ENCODE measurements at regions not wholly inside any gene's neighbourhood (a gene's known extent, or its start where the extent isn't known, plus 50 kb on each side); places are given as distances from the start of the nearest gene placed in this dataset.

DNA sequence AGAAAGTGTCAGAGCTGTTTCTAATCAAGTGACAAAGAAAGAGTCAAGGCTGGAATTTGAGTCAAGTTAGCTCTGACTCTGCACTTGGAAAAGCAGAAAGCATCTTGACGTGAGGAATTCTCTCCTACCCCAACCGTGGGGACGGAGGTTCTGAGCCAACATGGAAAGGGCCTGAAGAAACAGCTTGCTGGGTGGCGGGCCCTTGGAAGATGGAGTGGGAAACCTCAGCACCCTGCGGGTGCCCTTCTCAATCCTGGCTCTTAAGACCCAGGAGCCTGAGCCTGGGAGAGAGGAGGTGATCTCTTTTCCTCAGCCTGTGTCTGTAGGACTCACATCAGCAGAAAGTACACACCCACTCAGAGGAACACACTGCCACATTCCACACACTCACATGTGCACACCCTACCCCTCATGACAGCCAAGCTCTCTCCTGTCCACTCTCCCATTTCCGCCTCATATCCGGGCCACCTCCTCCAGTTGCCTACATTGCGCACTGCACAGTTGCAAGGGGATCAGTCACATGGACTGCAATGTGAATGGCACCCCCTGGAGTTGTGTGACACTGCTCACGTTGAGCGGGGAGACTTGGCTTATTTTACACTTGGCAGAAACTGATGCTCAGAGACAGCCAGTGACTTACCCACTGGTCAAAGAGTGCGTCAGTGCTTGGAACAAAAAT lies 101.5 kb upstream of the SLC6A6 start:
- BruUV-seq (replicated peaks) = no TSS peak
- H3K4me3 ChIP-seq (ENCODE audit: insufficient read depth, low read depth, low read length) = no peak overlapping the region

More for the DNA sequence above, 101.5 kb upstream of the SLC6A6 start:
- H3K27me3 ChIP-seq (ENCODE audit: control insufficient read depth, insufficient read depth, low read length) = peaks cover 19% of the 10 kb centered on the region
- in situ Hi-C loops (cut with MboI; ENCODE audit: low sequenced_read_pairs) (no loop called here), dilution Hi-C loops (cut with HindIII; ENCODE audit: low sequenced_read_pairs, unreplicated experiment) (no loop called here), intact Hi-C loops (cut with micrococcal nuclease) (no loop called here)
- no peak overlapping the region for H4K8ac ChIP-seq (ENCODE audit: low read depth in 2 of 2, low read length in 2 of 2)
- H2BK5ac ChIP-seq (ENCODE audit: low read depth, low read length, poor library complexity, severe bottlenecking) = no peak overlapping the region
- H4K20me1 ChIP-seq (ENCODE audit: insufficient read depth, low read length) = no peaks in the 10 kb centered on the region
- no peak overlapping the region for H3K18ac ChIP-seq (ENCODE audit: low read depth, low read length)
- no peaks in the 10 kb centered on the region for H3K9me3 ChIP-seq (ENCODE audit: control insufficient read depth, insufficient read depth, low read length)
- no peak overlapping the region for H3K27ac ChIP-seq (ENCODE audit: insufficient read depth, low read length)
- DNase-seq (no peak), ATAC-seq (ENCODE audit: low read depth) (no peak)
- H3K14ac ChIP-seq (replicated peaks; ENCODE audit: low read depth, low read length) = no peak overlapping the region
- no peak overlapping the region for H2AK9ac ChIP-seq (replicated peaks; ENCODE audit: low read depth, low read length, poor library complexity)
- no peak overlapping the region for H3K23ac ChIP-seq (ENCODE audit: low read depth, low read length)
- H2AK5ac ChIP-seq (ENCODE audit: low read depth, low read length) = no peak overlapping the region
- no peaks in the 10 kb centered on the region; the same call in 1 of the 2 replicates for H3K9me1 ChIP-seq (ENCODE audit: insufficient read depth, low read length)
- TF ChIP-seq, protein P1, sequence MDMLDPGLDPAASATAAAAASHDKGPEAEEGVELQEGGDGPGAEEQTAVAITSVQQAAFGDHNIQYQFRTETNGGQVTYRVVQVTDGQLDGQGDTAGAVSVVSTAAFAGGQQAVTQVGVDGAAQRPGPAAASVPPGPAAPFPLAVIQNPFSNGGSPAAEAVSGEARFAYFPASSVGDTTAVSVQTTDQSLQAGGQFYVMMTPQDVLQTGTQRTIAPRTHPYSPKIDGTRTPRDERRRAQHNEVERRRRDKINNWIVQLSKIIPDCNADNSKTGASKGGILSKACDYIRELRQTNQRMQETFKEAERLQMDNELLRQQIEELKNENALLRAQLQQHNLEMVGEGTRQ (IDR thresholded peaks at IDR 0.05; ENCODE audit: low read depth, low read length) = no peak
- TF ChIP-seq NFE2L2 (IDR thresholded peaks at IDR 0.05; ENCODE audit: low read depth, low read length) (no peak), BHLHE40 (IDR thresholded peaks at IDR 0.05; ENCODE audit: low read depth, low read length) (no peak), MAFK (IDR thresholded peaks at IDR 0.05; ENCODE audit: low read depth, low read length) (no peak), FOS (IDR thresholded peaks at IDR 0.05; ENCODE audit: low read depth, low read length) (no peak), SMC3 (IDR thresholded peaks at IDR 0.05; ENCODE audit: low read depth, low read length) (no peak), RFX5 (IDR thresholded peaks at IDR 0.05; ENCODE audit: low read depth, low read length) (no peak), MAZ (IDR thresholded peaks at IDR 0.05; ENCODE audit: borderline replicate concordance, low read depth, low read length) (no peak), MXI1 (IDR thresholded peaks at IDR 0.05; ENCODE audit: borderline replicate concordance, low read depth, low read length) (no peak)
- TF ChIP-seq, protein P2, sequence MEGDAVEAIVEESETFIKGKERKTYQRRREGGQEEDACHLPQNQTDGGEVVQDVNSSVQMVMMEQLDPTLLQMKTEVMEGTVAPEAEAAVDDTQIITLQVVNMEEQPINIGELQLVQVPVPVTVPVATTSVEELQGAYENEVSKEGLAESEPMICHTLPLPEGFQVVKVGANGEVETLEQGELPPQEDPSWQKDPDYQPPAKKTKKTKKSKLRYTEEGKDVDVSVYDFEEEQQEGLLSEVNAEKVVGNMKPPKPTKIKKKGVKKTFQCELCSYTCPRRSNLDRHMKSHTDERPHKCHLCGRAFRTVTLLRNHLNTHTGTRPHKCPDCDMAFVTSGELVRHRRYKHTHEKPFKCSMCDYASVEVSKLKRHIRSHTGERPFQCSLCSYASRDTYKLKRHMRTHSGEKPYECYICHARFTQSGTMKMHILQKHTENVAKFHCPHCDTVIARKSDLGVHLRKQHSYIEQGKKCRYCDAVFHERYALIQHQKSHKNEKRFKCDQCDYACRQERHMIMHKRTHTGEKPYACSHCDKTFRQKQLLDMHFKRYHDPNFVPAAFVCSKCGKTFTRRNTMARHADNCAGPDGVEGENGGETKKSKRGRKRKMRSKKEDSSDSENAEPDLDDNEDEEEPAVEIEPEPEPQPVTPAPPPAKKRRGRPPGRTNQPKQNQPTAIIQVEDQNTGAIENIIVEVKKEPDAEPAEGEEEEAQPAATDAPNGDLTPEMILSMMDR (conservative IDR thresholded peaks at IDR 0.05; ENCODE audit: low read depth, low read length) = no peak
- TF ChIP-seq, protein P3, sequence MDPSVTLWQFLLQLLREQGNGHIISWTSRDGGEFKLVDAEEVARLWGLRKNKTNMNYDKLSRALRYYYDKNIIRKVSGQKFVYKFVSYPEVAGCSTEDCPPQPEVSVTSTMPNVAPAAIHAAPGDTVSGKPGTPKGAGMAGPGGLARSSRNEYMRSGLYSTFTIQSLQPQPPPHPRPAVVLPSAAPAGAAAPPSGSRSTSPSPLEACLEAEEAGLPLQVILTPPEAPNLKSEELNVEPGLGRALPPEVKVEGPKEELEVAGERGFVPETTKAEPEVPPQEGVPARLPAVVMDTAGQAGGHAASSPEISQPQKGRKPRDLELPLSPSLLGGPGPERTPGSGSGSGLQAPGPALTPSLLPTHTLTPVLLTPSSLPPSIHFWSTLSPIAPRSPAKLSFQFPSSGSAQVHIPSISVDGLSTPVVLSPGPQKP (IDR thresholded peaks at IDR 0.05; ENCODE audit: borderline replicate concordance, low read depth, low read length) = no peak
- no peak overlapping the region for H4K5ac ChIP-seq (ENCODE audit: low read depth, low read length)
- H2BK120ac ChIP-seq (ENCODE audit: low read depth, low read length) = no peak overlapping the region
- H3K4me2 ChIP-seq (ENCODE audit: low read depth, low read length) = no peak overlapping the region
- ChIA-PET POLR2A (ENCODE audit: unreplicated experiment) (no interaction called here), CTCF (no interaction called here)
- no peak overlapping the region for H2AFZ ChIP-seq (replicated peaks; ENCODE audit: low read length, poor library complexity)
- H2BK15ac ChIP-seq (ENCODE audit: low read depth, low read length) = no peak overlapping the region
- no peak overlapping the region for H3K4ac ChIP-seq (ENCODE audit: low read depth, low read length)
- WGBS, 2 experiments (ENCODE audit: extremely low coverage in 2 of 2, insufficient read length in 1 of 2) = 50% methylated on average over 2 of the region's 11 CpGs; no CpG with 5 or more reads in 1 of the 2 experiments
- H3K36me3 ChIP-seq (ENCODE audit: control insufficient read depth, insufficient read depth, low read length) = no peaks in the 10 kb centered on the region
- H4K91ac ChIP-seq (ENCODE audit: insufficient read depth, low read depth, low read length) = 0 out of 2 replicates have a peak overlapping the region, but pooled peaks have one; percentile 6
- H2BK20ac ChIP-seq (ENCODE audit: low read depth, low read length) = no peak overlapping the region
- H3K79me1 ChIP-seq (ENCODE audit: low read depth in 1 of 2, low read length in 2 of 2) = no peaks in the 10 kb centered on the region
- H3K4me1 ChIP-seq (ENCODE audit: control insufficient read depth, insufficient read depth, low read length) = peaks cover 12% of the 10 kb centered on the region; the same call in 1 of the 2 replicates
- no peak overlapping the region for H3K9ac ChIP-seq (ENCODE audit: low read depth, low read length)
- H3K56ac ChIP-seq (ENCODE audit: extremely low read depth, insufficient read depth, low read length) = no peak overlapping the region
